ENCODE measurements at regions not wholly inside any gene's neighbourhood (a gene's known extent, or its start where the extent isn't known, plus 50 kb on each side); places are given as distances from the start of the nearest gene placed in this dataset.

GRCh38 chr6:50330963-50331362 lies 281.2 kb upstream of the DEFB112 start:
- DNase-seq (no peak), ATAC-seq (no peak)
- no peak for TF ChIP-seq CTCF (IDR thresholded peaks at IDR 0.05)
- H3K4me3 ChIP-seq: no peak overlapping the region
- no peaks in the 10 kb centered on the region for H3K4me1 ChIP-seq
- intact Hi-C loops (cut with DNase I): no loop called here
- no peaks in the 10 kb centered on the region for H3K27me3 ChIP-seq
- H3K9me3 ChIP-seq: peaks cover 0 to under 1% of the 10 kb centered on the region in 2 donors
- H3K27ac ChIP-seq: no peak overlapping the region
- H3K36me3 ChIP-seq: no peaks in the 10 kb centered on the region

DNA sequence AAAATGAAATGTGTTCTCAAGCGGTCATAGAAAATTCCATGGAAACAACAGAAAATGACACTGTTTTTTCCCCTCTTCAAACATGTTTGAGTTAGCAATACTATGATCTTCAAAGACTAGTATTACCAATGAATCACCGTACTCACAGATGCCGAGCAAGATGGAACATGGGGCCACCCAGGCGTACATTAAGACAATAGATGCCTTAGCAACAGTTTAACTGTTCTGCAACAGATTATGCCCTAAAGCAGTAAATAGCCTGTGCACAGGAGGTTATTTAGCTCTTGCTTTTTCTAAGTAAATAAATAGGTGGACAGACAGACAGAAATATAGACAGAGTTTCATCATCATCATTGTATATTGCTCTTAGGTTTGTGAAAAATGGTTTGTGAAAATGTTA lies 284.0 kb upstream of the DEFB112 start:
- intact Hi-C loops (cut with DNase I): no loop called here
- DNase-seq: no peak

GRCh38 chr6:50337532-50338122 lies 287.9 kb upstream of the DEFB112 start:
- Histone ChIP-seq H3K27me3 (no peaks in the 10 kb centered on the region), H3K4me1 (no peaks in the 10 kb centered on the region), H3K36me3 (no peaks in the 10 kb centered on the region), H3K9me3 (no peaks in the 10 kb centered on the region), H3K4me3 (no peak overlapping the region), H3K27ac (no peak overlapping the region)
- no peak for TF ChIP-seq CTCF (IDR thresholded peaks at IDR 0.05)
- intact Hi-C loops (cut with DNase I): no loop called here
- ATAC-seq (no peak), DNase-seq (no peak)

More for the DNA sequence above, 284.0 kb upstream of the DEFB112 start:
- Histone ChIP-seq H3K27me3 (no peaks in the 10 kb centered on the region), H3K9me3 (no peaks in the 10 kb centered on the region), H3K4me3 (no peak overlapping the region), H3K4me1 (no peaks in the 10 kb centered on the region), H3K36me3 (no peaks in the 10 kb centered on the region), H3K27ac (no peak overlapping the region)
- no peak for ATAC-seq
- TF ChIP-seq CTCF (IDR thresholded peaks at IDR 0.05): no peak

DNA sequence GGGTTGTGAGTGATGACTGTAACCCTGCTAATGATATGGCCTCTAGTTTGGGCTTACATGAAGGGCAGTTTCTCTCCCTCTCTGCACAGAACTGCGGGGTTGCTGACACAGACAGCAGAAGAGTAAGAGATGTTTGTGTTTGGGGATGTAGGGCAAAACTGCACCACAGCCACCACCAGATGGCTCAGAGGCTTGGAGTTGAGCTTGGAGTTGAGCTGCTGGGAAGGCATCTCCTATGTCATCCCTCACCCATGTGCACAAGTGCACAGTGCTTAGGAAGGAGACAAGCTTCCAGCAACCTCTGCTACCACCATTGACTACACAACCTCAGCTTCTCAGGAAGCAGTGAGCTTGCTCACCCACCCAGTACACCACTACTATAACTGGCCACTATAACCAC lies 303.9 kb upstream of the DEFB112 start:
- no peak for TF ChIP-seq CTCF (IDR thresholded peaks at IDR 0.05)
- DNase-seq (no peak), ATAC-seq (no peak)
- no peak overlapping the region for H3K4me3 ChIP-seq
- H3K9me3 ChIP-seq: peaks cover 0 to 9% of the 10 kb centered on the region in 2 donors
- no peaks in the 10 kb centered on the region for H3K27me3 ChIP-seq
- no peaks in the 10 kb centered on the region for H3K4me1 ChIP-seq
- no peaks in the 10 kb centered on the region for H3K36me3 ChIP-seq
- intact Hi-C loops (cut with DNase I): no loop called here
- no peak overlapping the region for H3K27ac ChIP-seq

GRCh38 chr6:50358113-50358512 lies 308.4 kb upstream of the DEFB112 start:
- ATAC-seq: no peak

More at GRCh38 chr6:50358113-50358512, 308.4 kb upstream of the DEFB112 start:
- intact Hi-C loops (cut with DNase I): no loop called here
- no peak for DNase-seq
- no peak overlapping the region for H3K27ac ChIP-seq
- TF ChIP-seq CTCF (IDR thresholded peaks at IDR 0.05): no peak
- H3K4me1 ChIP-seq: no peaks in the 10 kb centered on the region
- no peak overlapping the region for H3K4me3 ChIP-seq
- no peaks in the 10 kb centered on the region for H3K36me3 ChIP-seq
- H3K9me3 ChIP-seq: peaks cover 0 to 9% of the 10 kb centered on the region in 2 donors
- no peaks in the 10 kb centered on the region for H3K27me3 ChIP-seq
